ENCODE measurements at regions not wholly inside any gene's neighbourhood (a gene's known extent, or its start where the extent isn't known, plus 50 kb on each side); places are given as distances from the start of the nearest gene placed in this dataset.

DNA sequence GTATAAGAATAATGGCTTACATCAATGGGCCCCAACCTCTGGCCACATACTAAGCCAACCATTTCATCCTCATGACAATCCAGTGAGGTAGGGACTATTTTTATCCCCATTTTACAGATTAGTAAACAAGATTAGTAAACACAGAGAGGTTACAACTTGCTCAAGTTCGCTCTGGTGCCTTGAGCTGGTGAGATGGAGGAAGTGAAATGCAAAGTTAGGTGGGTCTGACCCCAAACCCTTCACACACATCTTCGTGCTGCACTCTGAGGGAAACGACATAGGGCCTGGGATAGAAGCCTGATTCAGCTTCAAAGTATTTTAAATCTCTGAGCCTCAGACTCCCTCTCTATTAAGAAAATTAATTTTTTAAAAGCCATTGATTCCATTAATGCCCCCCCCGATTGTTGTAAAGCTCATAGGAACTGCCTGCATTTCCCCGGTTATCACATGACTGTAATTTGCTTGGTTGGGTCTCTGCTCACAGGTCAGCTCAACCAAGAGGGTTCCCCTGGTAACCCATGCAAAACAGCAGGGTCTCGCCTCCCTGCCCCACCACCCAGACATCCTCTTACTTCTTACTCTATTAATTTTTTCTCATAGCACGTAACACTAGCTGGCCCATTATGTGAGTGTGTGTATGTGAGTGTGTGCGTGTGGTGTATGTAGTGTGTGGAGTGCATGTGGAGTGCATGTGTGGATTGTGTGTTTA, 221.2 kb downstream of the MAFB start:
- Histone ChIP-seq H2AFZ (ENCODE audit: low read depth, low read length) (no peak overlapping the region), H3K36me3 (ENCODE audit: control insufficient read depth in 2 of 2, extremely low read depth in 1 of 2, insufficient read depth in 2 of 2, low read length in 2 of 2) (no peaks in the 10 kb centered on the region), H3K27ac (ENCODE audit: insufficient read depth, low read depth, low read length) (no peak overlapping the region), H3K79me2 (ENCODE audit: control insufficient read depth, insufficient read depth, low read length) (no peaks in the 10 kb centered on the region), H3K27me3 (ENCODE audit: control insufficient read depth in 2 of 2, insufficient read depth in 2 of 2, low read length in 2 of 2) (no peaks in the 10 kb centered on the region), H4K20me1 (replicated peaks; ENCODE audit: control insufficient read depth, extremely low read depth, insufficient read depth, low read length) (no peaks in the 10 kb centered on the region), H3K4me2 (ENCODE audit: insufficient read depth, low read length) (no peak overlapping the region), H3K4me1 (ENCODE audit: control insufficient read depth, extremely low read depth, insufficient read depth, low read length) (no peaks in the 10 kb centered on the region), H3K9ac (replicated peaks; ENCODE audit: extremely low read depth, insufficient read depth, low read length) (no peak overlapping the region), H3K4me3 (replicated peaks in 1 of 3; ENCODE audit: insufficient read depth in 1 of 3, low read depth in 1 of 3, low read length in 3 of 3) (no peak overlapping the region), H3K9me1 (replicated peaks; ENCODE audit: control insufficient read depth, extremely low read depth, insufficient read depth, low read length) (no peaks in the 10 kb centered on the region), H3K9me3 (replicated peaks; ENCODE audit: control insufficient read depth, insufficient read depth, low read length) (no peaks in the 10 kb centered on the region)
- no peak for TF ChIP-seq FOS (IDR thresholded peaks at IDR 0.05; ENCODE audit: borderline replicate concordance, insufficient read depth, low read length)
- no peak for TF ChIP-seq JUN (IDR thresholded peaks at IDR 0.05; ENCODE audit: borderline replicate concordance, insufficient read depth, insufficient read length, low read depth)
- no peak for TF ChIP-seq CTCF (IDR thresholded peaks at IDR 0.05; ENCODE audit: extremely low read depth in 1 of 2, insufficient read depth in 1 of 2, low read depth in 1 of 2, low read length in 2 of 2)
- no peak for TF ChIP-seq MAX (IDR thresholded peaks at IDR 0.05; ENCODE audit: insufficient read depth, insufficient read length)
- TF ChIP-seq POLR2AphosphoS5 (IDR thresholded peaks at IDR 0.05; ENCODE audit: insufficient read depth, low read depth, low read length) = no peak
- TF ChIP-seq POLR2A (IDR thresholded peaks at IDR 0.05; ENCODE audit: low read depth, low read length) = no peak
- no peak for TF ChIP-seq MYC (IDR thresholded peaks at IDR 0.05; ENCODE audit: low read depth, low read length)
- no peak for TF ChIP-seq GATA2 (IDR thresholded peaks at IDR 0.05; ENCODE audit: insufficient read depth, insufficient read length, low read depth, low read length)
- TF ChIP-seq EZH2 (IDR thresholded peaks at IDR 0.05; ENCODE audit: borderline replicate concordance, low read depth, low read length, severe bottlenecking) = no peak
- CTCF ChIA-PET = interaction anchor here (1.4 kb wide), 1 partner anchor 126 kb away, joined by 3 read pairs; no protein-coding TSS in a partner anchor
- POLR2A ChIA-PET = no interaction called here
- BruUV-seq (replicated peaks) = no TSS peak
- FAIRE-seq (no peak), DNase-seq (ENCODE audit: low read depth, low spot score) (no peak)
- dilution Hi-C loops (cut with MboI; ENCODE audit: extremely low pct_ligation_motif_present, low sequenced_read_pairs) = no loop called here
- intact Hi-C loops (cut with micrococcal nuclease) = no loop called here
